ENCODE measurements at regions not wholly inside any gene's neighbourhood (a gene's known extent, or its start where the extent isn't known, plus 50 kb on each side); places are given as distances from the start of the nearest gene placed in this dataset.

GRCh38 chr13:74217811-74218210 lies 83.6 kb upstream of the KLF12 start:
- TF ChIP-seq CTCF (IDR thresholded peaks at IDR 0.05; ENCODE audit: insufficient read depth, low read depth, low read length, missing control alignments) = no peak
- no peak for DNase-seq (ENCODE audit: low read depth)
- no peak overlapping the region for H3K4me3 ChIP-seq (ENCODE audit: low read length)

- no peak for DNase-seq (ENCODE audit: low read depth)
- no peak for TF ChIP-seq CTCF (IDR thresholded peaks at IDR 0.05; ENCODE audit: insufficient read depth, low read depth, low read length, missing control alignments)
- H3K4me3 ChIP-seq (ENCODE audit: low read length) = no peak overlapping the region
Measured at GRCh38 chr13:74215420-74215819, 81.2 kb upstream of the KLF12 start.

- no peak overlapping the region for H3K4me3 ChIP-seq (ENCODE audit: low read length)
- TF ChIP-seq CTCF (IDR thresholded peaks at IDR 0.05; ENCODE audit: insufficient read depth, low read depth, low read length, missing control alignments) = no peak
- DNase-seq (ENCODE audit: low read depth) = no peak
Measured at GRCh38 chr13:74214321-74214720, 80.1 kb upstream of the KLF12 start.

GRCh38 chr13:74210693-74211393 lies 76.6 kb upstream of the KLF12 start:
- peak; percentile 92 for DNase-seq (ENCODE audit: low read depth)
- no peak for TF ChIP-seq CTCF (IDR thresholded peaks at IDR 0.05; ENCODE audit: insufficient read depth, low read depth, low read length, missing control alignments)
- H3K4me3 ChIP-seq (ENCODE audit: low read length) = no peak overlapping the region

- TF ChIP-seq CTCF (IDR thresholded peaks at IDR 0.05; ENCODE audit: insufficient read depth, low read depth, low read length, missing control alignments) = no peak
- no peak overlapping the region for H3K4me3 ChIP-seq (ENCODE audit: low read length)
- no peak for DNase-seq (ENCODE audit: low read depth)
Measured at GRCh38 chr13:74206855-74207254, 72.7 kb upstream of the KLF12 start.

- DNase-seq (ENCODE audit: low read depth) = peak; percentile 21
- TF ChIP-seq CTCF (IDR thresholded peaks at IDR 0.05; ENCODE audit: insufficient read depth, low read depth, low read length, missing control alignments) = no peak
- no peak overlapping the region for H3K4me3 ChIP-seq (ENCODE audit: low read length)
Measured at GRCh38 chr13:74206061-74206561, 71.9 kb upstream of the KLF12 start.

GRCh38 chr13:74205313-74205690 lies 71.1 kb upstream of the KLF12 start:
- no peak for DNase-seq (ENCODE audit: low read depth)
- no peak overlapping the region for H3K4me3 ChIP-seq (ENCODE audit: low read length)
- TF ChIP-seq CTCF (IDR thresholded peaks at IDR 0.05; ENCODE audit: insufficient read depth, low read depth, low read length, missing control alignments) = no peak
